GM23338 (cell line): ENCODE measurements at regions not wholly inside any gene's neighbourhood (a gene's known extent, or its start where the extent isn't known, plus 50 kb on each side); places are given as distances from the start of the nearest gene placed in this dataset.

Source experiments
- ATAC-seq: fragments of 200-7000 bp; cut with Tn5 transposase; 3 replicates; pipeline ENCODE4 v1.9.1; 2020
- DNase-seq: peaks from one replicate; pipeline ENCODE4 v3.0.0-alpha.2; 2015; ENCODE audit warnings: low spot score
- H2AFZ ChIP-seq: fragments of 200-600 bp; sonication (generic); 2 replicates; pipeline ENCODE4 v1.8.0; 2016; ENCODE audit warnings: antibody characterized with exemption, mild to moderate bottlenecking, moderate library complexity
- H3F3A ChIP-seq: fragments of 200-600 bp; sonication (generic); replicated peaks from 2 replicates; pipeline ENCODE4 v1.8.0; 2017; ENCODE audit warnings: antibody characterized with exemption, mixed run types, low read depth
- H3K27ac ChIP-seq: fragments of 200-600 bp; sonication (generic); 2 replicates; pipeline ENCODE4 v1.6.1; 2016; ENCODE audit warnings: low read depth
- H3K27me3 ChIP-seq: fragments of 200-600 bp; sonication (generic); 2 replicates; pipeline ENCODE4 v1.8.0; 2016; ENCODE audit warnings: mild to moderate bottlenecking, mixed run types, moderate library complexity; ENCODE audit not compliant: insufficient read depth
- H3K36me3 ChIP-seq: fragments of 200-600 bp; sonication (generic); 2 replicates; pipeline ENCODE4 v1.8.0; 2016; ENCODE audit warnings: mild to moderate bottlenecking; ENCODE audit not compliant: insufficient read depth
- H3K4me1 ChIP-seq: fragments of 200-600 bp; sonication (generic); 2 replicates; pipeline ENCODE4 v1.8.0; 2016; ENCODE audit warnings: mild to moderate bottlenecking, moderate library complexity; ENCODE audit not compliant: insufficient read depth
- H3K4me2 ChIP-seq: fragments of 200-600 bp; sonication (generic); 2 replicates; pipeline ENCODE4 v1.7.1; 2017; ENCODE audit warnings: mixed run types
- H3K4me3 ChIP-seq: fragments of 200-600 bp; sonication (generic); 2 replicates; pipeline ENCODE4 v1.6.1; 2016; ENCODE audit warnings: mixed run types
- H3K79me2 ChIP-seq: fragments of 200-600 bp; sonication (generic); replicated peaks from 2 replicates; pipeline ENCODE4 v1.8.0; 2017; ENCODE audit warnings: mild to moderate bottlenecking; ENCODE audit not compliant: insufficient read depth
- H3K9me2 ChIP-seq: fragments of 200-600 bp; sonication (generic); 2 replicates; pipeline ENCODE4 v1.8.0; 2017; ENCODE audit not compliant: insufficient read depth
- H4K20me1 ChIP-seq: fragments of 200-600 bp; sonication (generic); replicated peaks from 2 replicates; pipeline ENCODE4 v1.8.0; 2017; ENCODE audit warnings: mild to moderate bottlenecking; ENCODE audit not compliant: insufficient read depth
- H3K27ac Mint-ChIP-seq: 2 replicates; pipeline ENCODE4 v1.8.0; 2020; ENCODE audit warnings: inconsistent platforms, mild to moderate bottlenecking, moderate library complexity, mixed read lengths
- H3K27me3 Mint-ChIP-seq: 3 replicates; pipeline ENCODE4 v1.8.0; 2022; ENCODE audit warnings: low read depth, mild to moderate bottlenecking, moderate library complexity, mixed read lengths, inconsistent platforms; ENCODE audit not compliant: insufficient read depth, poor library complexity
- H3K36me3 Mint-ChIP-seq: 3 replicates; pipeline ENCODE4 v1.8.0; 2021; ENCODE audit warnings: low read depth, mild to moderate bottlenecking, inconsistent platforms, moderate library complexity, mixed read lengths
- H3K4me1 Mint-ChIP-seq: 3 replicates; pipeline ENCODE4 v1.8.0; 2020; ENCODE audit warnings: mild to moderate bottlenecking, inconsistent platforms, mixed read lengths
- H3K4me3 Mint-ChIP-seq: 3 replicates; pipeline ENCODE4 v1.8.0; 2021; ENCODE audit warnings: moderate library complexity, mild to moderate bottlenecking, inconsistent platforms, mixed read lengths
- H3K9me3 Mint-ChIP-seq: 3 replicates; pipeline ENCODE4 v1.8.0; 2020; ENCODE audit warnings: moderate library complexity, mild to moderate bottlenecking, inconsistent platforms, mixed read lengths
- ETS1 ChIP-seq: IDR thresholded peaks from 2 replicates; pipeline ENCODE4 v1.6.1; 2016; ENCODE audit warnings: antibody characterized with exemption
- EZH2 ChIP-seq: fragments of 200-600 bp; sonication (generic); IDR thresholded peaks from one replicate; pipeline ENCODE4 v1.8.0; 2017; ENCODE audit warnings: antibody characterized with exemption, mild to moderate bottlenecking, low read depth; ENCODE audit not compliant: unreplicated experiment
- EZH2phosphoT487 ChIP-seq: fragments of 200-600 bp; sonication (generic); IDR thresholded peaks from one replicate; pipeline ENCODE4 v1.8.1; 2018; ENCODE audit warnings: antibody characterized with exemption; ENCODE audit not compliant: unreplicated experiment
- JUNB ChIP-seq: IDR thresholded peaks from one replicate; pipeline ENCODE4 v1.6.1; 2016; ENCODE audit warnings: antibody characterized with exemption; ENCODE audit not compliant: unreplicated experiment
- POLR2AphosphoS5 ChIP-seq: IDR thresholded peaks from 2 replicates; pipeline ENCODE4 v1.6.1; 2016; ENCODE audit warnings: antibody characterized with exemption, low read depth
- STAT1 ChIP-seq: IDR thresholded peaks from one replicate; pipeline ENCODE4 v1.6.1; 2016; ENCODE audit warnings: antibody characterized with exemption; ENCODE audit not compliant: unreplicated experiment
- ZNF114 ChIP-seq: fragments of 250-450 bp; sonication (Bioruptor Pico); IDR thresholded peaks from 2 replicates; pipeline ENCODE4 v1.5.0; 2020; ENCODE audit warnings: mild to moderate bottlenecking, moderate library complexity
- ZNF331 ChIP-seq: fragments of 250-450 bp; sonication (Bioruptor Pico); IDR thresholded peaks from 2 replicates; pipeline ENCODE4 v1.5.0; 2020; ENCODE audit warnings: low read depth, mild to moderate bottlenecking, moderate library complexity
- TF ChIP-seq, protein P1 (sequence below): fragments of 250-450 bp; sonication (Bioruptor Pico); IDR thresholded peaks from 2 replicates; pipeline ENCODE4 v1.5.0; 2020; ENCODE audit warnings: mild to moderate bottlenecking, moderate library complexity
- TF ChIP-seq, protein P2 (sequence below): IDR thresholded peaks from one replicate; pipeline ENCODE4 v1.6.1; 2018; ENCODE audit warnings: antibody characterized with exemption; ENCODE audit not compliant: unreplicated experiment

GRCh38 chr13:73741111-73741510, 393.1 kb downstream of the KLF12 start:
- H3K4me3 Mint-ChIP-seq = no peak overlapping the region
- Histone ChIP-seq H3K4me2 (no peak overlapping the region), H4K20me1 (no peaks in the 10 kb centered on the region), H3K36me3 (no peaks in the 10 kb centered on the region), H3K27me3 (no peaks in the 10 kb centered on the region), H3K79me2 (no peaks in the 10 kb centered on the region), H2AFZ (no peak overlapping the region), H3F3A (no peaks in the 10 kb centered on the region), H3K9me2 (no peaks in the 10 kb centered on the region), H3K4me1 (no peaks in the 10 kb centered on the region), H3K4me3 (no peak overlapping the region), H3K27ac (no peak overlapping the region)
- TF ChIP-seq EZH2 = no peak
- TF ChIP-seq ZNF331 = no peak
- no peak for TF ChIP-seq STAT1
- TF ChIP-seq, protein P1, sequence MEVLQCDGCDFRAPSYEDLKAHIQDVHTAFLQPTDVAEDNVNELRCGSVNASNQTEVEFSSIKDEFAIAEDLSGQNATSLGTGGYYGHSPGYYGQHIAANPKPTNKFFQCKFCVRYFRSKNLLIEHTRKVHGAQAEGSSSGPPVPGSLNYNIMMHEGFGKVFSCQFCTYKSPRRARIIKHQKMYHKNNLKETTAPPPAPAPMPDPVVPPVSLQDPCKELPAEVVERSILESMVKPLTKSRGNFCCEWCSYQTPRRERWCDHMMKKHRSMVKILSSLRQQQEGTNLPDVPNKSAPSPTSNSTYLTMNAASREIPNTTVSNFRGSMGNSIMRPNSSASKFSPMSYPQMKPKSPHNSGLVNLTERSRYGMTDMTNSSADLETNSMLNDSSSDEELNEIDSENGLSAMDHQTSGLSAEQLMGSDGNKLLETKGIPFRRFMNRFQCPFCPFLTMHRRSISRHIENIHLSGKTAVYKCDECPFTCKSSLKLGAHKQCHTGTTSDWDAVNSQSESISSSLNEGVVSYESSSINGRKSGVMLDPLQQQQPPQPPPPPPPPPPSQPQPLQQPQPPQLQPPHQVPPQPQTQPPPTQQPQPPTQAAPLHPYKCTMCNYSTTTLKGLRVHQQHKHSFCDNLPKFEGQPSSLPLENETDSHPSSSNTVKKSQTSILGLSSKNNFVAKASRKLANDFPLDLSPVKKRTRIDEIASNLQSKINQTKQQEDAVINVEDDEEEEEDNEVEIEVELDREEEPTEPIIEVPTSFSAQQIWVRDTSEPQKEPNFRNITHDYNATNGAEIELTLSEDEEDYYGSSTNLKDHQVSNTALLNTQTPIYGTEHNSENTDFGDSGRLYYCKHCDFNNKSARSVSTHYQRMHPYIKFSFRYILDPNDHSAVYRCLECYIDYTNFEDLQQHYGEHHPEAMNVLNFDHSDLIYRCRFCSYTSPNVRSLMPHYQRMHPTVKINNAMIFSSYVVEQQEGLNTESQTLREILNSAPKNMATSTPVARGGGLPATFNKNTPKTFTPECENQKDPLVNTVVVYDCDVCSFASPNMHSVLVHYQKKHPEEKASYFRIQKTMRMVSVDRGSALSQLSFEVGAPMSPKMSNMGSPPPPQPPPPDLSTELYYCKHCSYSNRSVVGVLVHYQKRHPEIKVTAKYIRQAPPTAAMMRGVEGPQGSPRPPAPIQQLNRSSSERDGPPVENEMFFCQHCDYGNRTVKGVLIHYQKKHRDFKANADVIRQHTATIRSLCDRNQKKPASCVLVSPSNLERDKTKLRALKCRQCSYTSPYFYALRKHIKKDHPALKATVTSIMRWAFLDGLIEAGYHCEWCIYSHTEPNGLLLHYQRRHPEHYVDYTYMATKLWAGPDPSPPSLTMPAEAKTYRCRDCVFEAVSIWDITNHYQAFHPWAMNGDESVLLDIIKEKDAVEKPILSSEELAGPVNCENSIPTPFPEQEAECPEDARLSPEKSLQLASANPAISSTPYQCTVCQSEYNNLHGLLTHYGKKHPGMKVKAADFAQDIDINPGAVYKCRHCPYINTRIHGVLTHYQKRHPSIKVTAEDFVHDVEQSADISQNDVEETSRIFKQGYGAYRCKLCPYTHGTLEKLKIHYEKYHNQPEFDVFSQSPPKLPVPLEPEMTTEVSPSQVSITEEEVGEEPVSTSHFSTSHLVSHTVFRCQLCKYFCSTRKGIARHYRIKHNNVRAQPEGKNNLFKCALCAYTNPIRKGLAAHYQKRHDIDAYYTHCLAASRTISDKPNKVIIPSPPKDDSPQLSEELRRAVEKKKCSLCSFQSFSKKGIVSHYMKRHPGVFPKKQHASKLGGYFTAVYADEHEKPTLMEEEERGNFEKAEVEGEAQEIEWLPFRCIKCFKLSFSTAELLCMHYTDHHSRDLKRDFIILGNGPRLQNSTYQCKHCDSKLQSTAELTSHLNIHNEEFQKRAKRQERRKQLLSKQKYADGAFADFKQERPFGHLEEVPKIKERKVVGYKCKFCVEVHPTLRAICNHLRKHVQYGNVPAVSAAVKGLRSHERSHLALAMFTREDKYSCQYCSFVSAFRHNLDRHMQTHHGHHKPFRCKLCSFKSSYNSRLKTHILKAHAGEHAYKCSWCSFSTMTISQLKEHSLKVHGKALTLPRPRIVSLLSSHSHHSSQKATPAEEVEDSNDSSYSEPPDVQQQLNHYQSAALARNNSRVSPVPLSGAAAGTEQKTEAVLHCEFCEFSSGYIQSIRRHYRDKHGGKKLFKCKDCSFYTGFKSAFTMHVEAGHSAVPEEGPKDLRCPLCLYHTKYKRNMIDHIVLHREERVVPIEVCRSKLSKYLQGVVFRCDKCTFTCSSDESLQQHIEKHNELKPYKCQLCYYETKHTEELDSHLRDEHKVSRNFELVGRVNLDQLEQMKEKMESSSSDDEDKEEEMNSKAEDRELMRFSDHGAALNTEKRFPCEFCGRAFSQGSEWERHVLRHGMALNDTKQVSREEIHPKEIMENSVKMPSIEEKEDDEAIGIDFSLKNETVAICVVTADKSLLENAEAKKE (CRISPR knock-in tag) = no peak
- TF ChIP-seq EZH2phosphoT487 = no peak
- TF ChIP-seq, protein P2, sequence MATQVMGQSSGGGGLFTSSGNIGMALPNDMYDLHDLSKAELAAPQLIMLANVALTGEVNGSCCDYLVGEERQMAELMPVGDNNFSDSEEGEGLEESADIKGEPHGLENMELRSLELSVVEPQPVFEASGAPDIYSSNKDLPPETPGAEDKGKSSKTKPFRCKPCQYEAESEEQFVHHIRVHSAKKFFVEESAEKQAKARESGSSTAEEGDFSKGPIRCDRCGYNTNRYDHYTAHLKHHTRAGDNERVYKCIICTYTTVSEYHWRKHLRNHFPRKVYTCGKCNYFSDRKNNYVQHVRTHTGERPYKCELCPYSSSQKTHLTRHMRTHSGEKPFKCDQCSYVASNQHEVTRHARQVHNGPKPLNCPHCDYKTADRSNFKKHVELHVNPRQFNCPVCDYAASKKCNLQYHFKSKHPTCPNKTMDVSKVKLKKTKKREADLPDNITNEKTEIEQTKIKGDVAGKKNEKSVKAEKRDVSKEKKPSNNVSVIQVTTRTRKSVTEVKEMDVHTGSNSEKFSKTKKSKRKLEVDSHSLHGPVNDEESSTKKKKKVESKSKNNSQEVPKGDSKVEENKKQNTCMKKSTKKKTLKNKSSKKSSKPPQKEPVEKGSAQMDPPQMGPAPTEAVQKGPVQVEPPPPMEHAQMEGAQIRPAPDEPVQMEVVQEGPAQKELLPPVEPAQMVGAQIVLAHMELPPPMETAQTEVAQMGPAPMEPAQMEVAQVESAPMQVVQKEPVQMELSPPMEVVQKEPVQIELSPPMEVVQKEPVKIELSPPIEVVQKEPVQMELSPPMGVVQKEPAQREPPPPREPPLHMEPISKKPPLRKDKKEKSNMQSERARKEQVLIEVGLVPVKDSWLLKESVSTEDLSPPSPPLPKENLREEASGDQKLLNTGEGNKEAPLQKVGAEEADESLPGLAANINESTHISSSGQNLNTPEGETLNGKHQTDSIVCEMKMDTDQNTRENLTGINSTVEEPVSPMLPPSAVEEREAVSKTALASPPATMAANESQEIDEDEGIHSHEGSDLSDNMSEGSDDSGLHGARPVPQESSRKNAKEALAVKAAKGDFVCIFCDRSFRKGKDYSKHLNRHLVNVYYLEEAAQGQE = no peak
- TF ChIP-seq JUNB = no peak
- no peak for TF ChIP-seq ETS1
- no peak for TF ChIP-seq POLR2AphosphoS5
- no peak for TF ChIP-seq ZNF114 (CRISPR knock-in tag)
- no peak overlapping the region; the same call in 1 of the 2 replicates for H3K27ac Mint-ChIP-seq
- peaks cover 9% of the 10 kb centered on the region for H3K4me1 Mint-ChIP-seq
- ATAC-seq (peak; percentile 65), DNase-seq (no peak)
- H3K9me3 Mint-ChIP-seq = no peaks in the 10 kb centered on the region
- no peaks in the 10 kb centered on the region for H3K36me3 Mint-ChIP-seq
- H3K27me3 Mint-ChIP-seq = no peaks in the 10 kb centered on the region
